ENCODE measurements at regions not wholly inside any gene's neighbourhood (a gene's known extent, or its start where the extent isn't known, plus 50 kb on each side); places are given as distances from the start of the nearest gene placed in this dataset.
"Not testable (repeated sequence)": the region's sequence is repeated elsewhere in the genome, so short reads cannot be mapped to it uniquely, and the experiment has no call there.

DNA sequence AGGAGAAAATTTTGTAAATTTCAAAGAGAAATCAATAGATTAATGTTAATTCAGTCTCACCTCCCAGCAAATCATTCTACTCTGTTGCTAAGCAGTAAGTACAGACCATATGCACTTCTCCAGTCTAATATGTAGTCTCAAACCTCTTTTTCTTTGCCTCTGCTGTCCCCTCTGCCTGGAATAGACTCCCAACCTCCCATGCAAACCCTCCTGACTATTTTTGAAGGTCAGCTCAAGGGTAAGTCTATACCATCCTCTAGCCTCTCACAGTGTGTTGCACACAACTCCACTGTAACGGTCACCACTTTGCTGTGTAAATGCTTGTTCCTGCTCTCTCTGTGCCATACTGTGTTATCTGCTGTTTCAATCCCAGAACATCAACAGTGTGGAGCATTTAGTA, 94.5 kb upstream of the TRIM77 start:
- DNase-seq: not testable (repeated sequence)

DNA sequence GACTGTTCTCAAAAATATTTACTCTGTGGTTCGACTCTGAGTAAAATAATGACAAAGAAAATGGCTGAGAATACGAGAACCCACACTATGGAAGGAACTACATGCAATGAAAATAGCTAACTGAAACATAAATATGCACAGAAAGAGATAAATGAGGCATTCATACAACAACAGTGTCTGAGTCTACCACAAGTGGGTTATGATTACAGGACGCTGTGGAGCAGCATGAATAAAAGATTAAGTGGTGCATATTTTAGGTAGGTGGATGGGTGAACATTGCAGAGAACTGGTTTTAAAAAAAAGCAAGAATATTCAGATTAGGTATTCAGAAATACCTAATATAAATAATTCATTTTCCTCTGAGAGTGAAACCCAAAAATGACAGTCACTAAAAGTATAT, 93.9 kb upstream of the TRIM77 start:
- not testable (repeated sequence) for DNase-seq

GRCh38 chr11:89616999-89617602, 93.0 kb upstream of the TRIM77 start:
- not testable (repeated sequence) for DNase-seq

GRCh38 chr11:89620721-89621120, 89.4 kb upstream of the TRIM77 start:
- not testable (repeated sequence) for DNase-seq

DNA sequence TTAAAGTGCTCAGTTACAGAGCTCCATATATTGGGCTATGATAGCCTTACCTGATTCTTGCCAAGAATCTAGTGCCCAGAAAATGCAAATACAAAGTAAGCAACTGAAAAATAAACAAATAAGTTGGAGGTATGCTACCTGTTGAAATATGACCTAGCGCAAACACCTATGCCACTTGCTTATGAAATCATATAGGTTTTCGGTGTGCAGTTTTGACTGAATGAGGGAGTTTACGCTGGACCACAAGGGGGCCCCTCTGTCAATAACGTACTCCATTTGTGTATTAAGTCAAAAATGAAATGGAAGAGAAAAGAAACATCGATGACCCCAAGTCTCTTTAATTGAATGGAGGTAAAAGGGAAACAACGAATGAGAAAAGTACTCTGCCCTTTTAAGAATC, 84.9 kb upstream of the TRIM77 start:
- no peak for DNase-seq

DNA sequence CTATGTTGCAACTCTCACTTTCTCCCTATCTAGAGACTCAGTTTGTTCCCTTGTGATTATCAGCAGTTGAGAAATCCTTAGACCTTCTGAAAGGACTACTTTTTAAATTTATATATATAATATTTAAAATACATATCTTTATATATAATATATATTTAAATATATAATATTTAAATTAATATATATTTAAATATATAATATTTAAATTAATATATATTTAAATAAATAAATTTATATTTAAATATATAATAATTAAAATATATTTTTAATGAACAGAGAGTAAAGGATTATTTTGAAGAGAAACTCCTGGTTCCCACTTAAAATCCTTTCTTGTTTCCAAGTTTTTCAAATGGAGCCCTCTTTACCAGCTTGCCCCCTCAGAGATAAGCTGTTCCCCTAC, 83.7 kb upstream of the TRIM77 start:
- no peak for DNase-seq

DNA sequence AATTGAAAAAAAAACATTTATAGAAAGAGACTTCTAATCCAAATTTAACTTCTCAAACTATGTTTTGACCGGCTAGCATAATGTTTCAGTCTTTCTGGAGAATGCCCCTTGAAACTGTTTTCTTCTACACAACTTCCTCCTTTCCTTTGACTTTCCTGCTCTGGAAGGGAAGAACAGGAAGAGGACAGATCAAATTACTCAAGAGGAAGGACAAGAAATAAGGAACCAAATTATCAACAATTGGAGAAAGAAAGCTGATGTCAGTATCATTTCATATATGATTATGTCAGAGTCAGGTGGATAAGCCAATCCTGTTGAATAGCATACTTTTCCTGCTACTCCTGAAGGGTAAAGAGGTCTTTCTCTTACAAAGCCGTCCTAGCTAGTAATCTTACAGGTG, 83.2 kb upstream of the TRIM77 start:
- not testable (repeated sequence) for DNase-seq

GRCh38 chr11:89633135-89633705, 76.9 kb upstream of the TRIM77 start:
- peak in 3 of 14 donors; percentile 8 to 12 (median 9) for DNase-seq

DNA sequence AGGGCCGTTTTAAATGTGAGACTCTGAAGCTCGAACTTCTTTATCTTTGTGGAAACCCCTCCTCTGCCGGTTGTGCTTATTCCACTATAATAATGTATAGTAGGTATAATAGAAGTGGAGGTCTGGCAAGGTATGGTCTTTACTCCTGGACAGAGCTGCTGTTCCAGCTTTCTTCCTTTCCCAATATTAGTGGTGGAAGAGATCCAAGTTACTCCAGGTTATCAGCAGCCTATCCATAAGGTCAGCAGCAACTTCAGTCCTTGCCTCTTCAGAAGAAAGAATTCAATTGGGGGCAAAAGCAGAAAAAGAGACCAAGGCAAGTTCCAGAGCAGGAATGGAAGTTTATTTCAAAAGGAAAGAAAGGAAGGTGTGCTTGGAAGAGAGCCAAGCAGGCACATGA, 69.3 kb upstream of the TRIM77 start:
- DNase-seq: not testable (repeated sequence)

DNA sequence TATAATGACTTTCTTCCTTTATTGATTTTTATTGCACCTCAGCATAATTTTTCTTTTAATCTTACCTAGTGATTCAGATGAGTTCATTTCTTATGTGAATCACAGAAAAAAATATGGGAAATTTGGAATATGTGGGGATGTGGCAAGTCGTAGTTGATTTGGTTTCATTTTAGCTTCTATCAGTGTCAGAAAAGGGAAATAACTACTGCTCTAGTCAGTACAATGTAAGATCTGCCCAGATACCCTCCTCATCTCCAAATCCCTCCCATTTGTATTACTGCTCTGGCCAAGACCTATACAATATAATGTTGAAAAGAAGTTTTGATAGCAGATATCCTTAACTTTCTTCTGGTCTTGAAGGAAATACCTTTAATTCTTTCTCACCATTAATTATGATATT, 61.9 kb upstream of the TRIM77 start:
- DNase-seq: not testable (repeated sequence)

DNA sequence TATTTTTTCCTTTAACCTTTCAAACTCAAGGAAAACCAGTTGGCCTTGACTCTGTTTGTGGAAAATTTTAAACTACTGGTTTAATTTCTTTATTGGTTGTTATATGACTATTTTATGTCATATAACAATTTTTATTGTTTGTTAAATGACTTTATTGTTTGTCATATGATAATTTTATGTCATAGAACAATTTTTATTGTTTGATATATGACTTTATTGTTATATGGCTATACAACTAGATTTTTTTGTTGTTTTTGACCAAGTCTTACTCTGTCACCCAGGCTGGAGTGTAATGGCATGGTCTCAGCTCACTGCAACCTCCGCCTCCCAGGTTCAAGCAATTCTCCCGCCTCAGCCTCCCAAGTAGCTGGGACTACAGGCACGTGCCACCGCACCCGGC, 61.1 kb upstream of the TRIM77 start:
- not testable (repeated sequence) for DNase-seq

GRCh38 chr11:89654669-89655068, 55.4 kb upstream of the TRIM77 start:
- DNase-seq: not testable (repeated sequence)

DNA sequence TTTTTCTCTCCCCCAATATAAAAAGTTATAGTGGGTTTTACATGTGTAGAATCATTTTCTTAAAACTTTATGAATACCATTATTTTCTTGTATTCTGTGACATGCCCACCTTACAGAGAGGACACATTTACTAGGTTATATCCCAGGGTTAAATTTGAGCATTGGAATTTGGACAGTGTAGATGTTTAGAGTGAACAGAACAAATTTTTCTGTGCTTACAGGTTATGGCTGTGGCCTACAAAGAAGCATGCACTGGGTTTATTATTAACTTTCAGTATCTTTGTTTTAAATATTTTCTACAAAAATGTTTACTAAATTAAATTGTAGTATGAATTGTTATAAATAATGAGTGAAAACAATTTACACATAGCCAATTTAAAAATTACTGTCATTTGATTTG, 51.3 kb upstream of the TRIM77 start:
- not testable (repeated sequence) for DNase-seq

DNA sequence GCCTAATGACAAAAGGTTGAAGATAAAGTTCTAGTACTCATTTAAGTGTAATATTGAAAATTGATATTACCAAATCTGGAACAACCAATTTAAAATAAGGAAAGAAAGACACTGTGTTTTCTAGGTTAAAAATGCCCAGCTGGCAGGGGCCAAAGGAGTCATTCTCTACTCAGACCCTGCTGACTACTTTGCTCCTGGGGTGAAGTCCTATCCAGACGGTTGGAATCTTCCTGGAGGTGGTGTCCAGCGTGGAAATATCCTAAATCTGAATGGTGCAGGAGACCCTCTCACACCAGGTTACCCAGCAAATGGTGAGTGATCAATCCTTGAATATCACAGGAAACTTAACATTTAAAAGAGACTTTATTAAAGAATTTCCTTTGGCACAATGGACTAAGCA, 50.7 kb upstream of the TRIM77 start:
- not testable (repeated sequence) for DNase-seq

DNA sequence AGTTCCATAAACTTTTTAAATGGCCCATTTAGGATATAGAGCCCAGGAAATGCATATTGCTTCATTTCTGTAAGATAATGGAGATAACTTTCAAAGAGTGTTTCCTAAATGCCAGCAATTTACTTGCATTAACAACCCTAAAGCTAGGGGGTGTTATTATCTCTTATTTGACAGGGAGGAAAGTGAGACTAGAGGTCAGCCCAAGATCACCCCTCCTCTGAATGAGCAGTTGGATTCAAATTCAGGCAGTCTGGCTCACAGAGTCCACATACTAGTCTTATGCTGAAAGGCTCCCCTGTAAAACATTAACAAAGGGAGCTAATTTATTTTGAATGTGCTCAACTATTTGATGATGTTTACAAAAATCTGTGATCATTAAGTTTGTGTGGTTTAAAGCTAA, 49.9 kb upstream of the TRIM77 start:
- DNase-seq: no peak

Data from C1 segment of cervical spinal cord (tissue), 14 donors.